Esophagus muscularis mucosa (tissue), 4 donors: ENCODE measurements at regions not wholly inside any gene's neighbourhood (a gene's known extent, or its start where the extent isn't known, plus 50 kb on each side); places are given as distances from the start of the nearest gene placed in this dataset.

Experiments
- DNase-seq: peaks from one replicate; pipeline ENCODE4 v3.0.0-alpha.2; 2017; ENCODE audit errors: extremely low spot score
- H3K27ac ChIP-seq, 4 donors: fragments of 200-600 bp; sonication (generic); replicated peaks in 1 of 4; 1 replicate in 3 of 4; 2 replicates in 1 of 4; pipeline ENCODE4 v1.5.1; 2016 to 2019; ENCODE audit warnings: mild to moderate bottlenecking in 1 of 4
- H3K27me3 ChIP-seq, 4 donors: fragments of 200-600 bp; sonication (generic); one replicate each; pipeline versions ENCODE4 v1.5.1 to v1.6.0; 2016 to 2019
- H3K36me3 ChIP-seq, 4 donors: fragments of 200-600 bp; sonication (generic); one replicate each; pipeline ENCODE4 v1.5.1; 2016 to 2019
- H3K4me1 ChIP-seq, 4 donors: fragments of 200-600 bp; sonication (generic); one replicate each; pipeline ENCODE4 v1.5.1; 2016 to 2019
- H3K4me3 ChIP-seq, 4 donors: fragments of 200-600 bp; sonication (generic); 1 replicate in 2 of 4; 2 replicates in 2 of 4; pipeline ENCODE4 v1.5.1; 2016 to 2019; ENCODE audit warnings: mild to moderate bottlenecking in 4 of 4, moderate library complexity in 1 of 4
- H3K9me3 ChIP-seq, 4 donors: fragments of 200-600 bp; sonication (generic); 1 replicate in 3 of 4; 2 replicates in 1 of 4; pipeline ENCODE4 v1.5.1; 2016 to 2019
- CTCF ChIP-seq, 3 experiments: fragments of 200-600 bp in 2 of 3; fragments of 450-650 bp in 1 of 3; sonication (generic) in 2 of 3; IDR thresholded peaks; one replicate each; pipeline ENCODE4 v1.5.1; 2017 to 2019; ENCODE audit warnings: antibody characterized with exemption in 3 of 3, mild to moderate bottlenecking in 2 of 3, moderate library complexity in 1 of 3
- EP300 ChIP-seq: sonication (generic); formaldehyde crosslinking; IDR thresholded peaks from one replicate; pipeline ENCODE4 v1.6.1; 2017; ENCODE audit warnings: antibody characterized with exemption
- POLR2A ChIP-seq: fragments of 450-650 bp; IDR thresholded peaks from one replicate; pipeline ENCODE4 v1.6.1; 2017; ENCODE audit warnings: antibody characterized with exemption, moderate library complexity, mild to moderate bottlenecking, low read depth
- POLR2AphosphoS5 ChIP-seq, 2 donors: sonication (generic); formaldehyde crosslinking; IDR thresholded peaks; one replicate each; pipeline ENCODE4 v1.6.1; 2017; ENCODE audit warnings: antibody characterized with exemption in 2 of 2
- WGBS: methylation state at CpG from one replicate; pipeline ENCODE4 v1.1.5; 2018; 5-methylcytosine and 5-hydroxymethylcytosine counted together
- intact Hi-C: fragments of 100-400 bp; cut with DNase I; formaldehyde crosslinking; loops from one replicate; pipeline ENCODE4 v1.15.1; 2023

- TF ChIP-seq CTCF (IDR thresholded peaks at IDR 0.05) (no peak), POLR2A (no peak), POLR2AphosphoS5 (IDR thresholded peaks at IDR 0.05) (no peak), EP300 (no peak)
- Histone ChIP-seq H3K36me3 (no peaks in the 10 kb centered on the region), H3K27ac (no peak overlapping the region), H3K27me3 (no peaks in the 10 kb centered on the region), H3K4me1 (no peaks in the 10 kb centered on the region), H3K4me3 (no peak overlapping the region), H3K9me3 (peaks cover 0 to 8% (median 6%) of the 10 kb centered on the region in 4 donors)
- intact Hi-C loops = no loop called here
- no peak for DNase-seq
Measured at GRCh38 chr3:22988566-22988965, 214.6 kb upstream of the UBE2E2 start.

DNA sequence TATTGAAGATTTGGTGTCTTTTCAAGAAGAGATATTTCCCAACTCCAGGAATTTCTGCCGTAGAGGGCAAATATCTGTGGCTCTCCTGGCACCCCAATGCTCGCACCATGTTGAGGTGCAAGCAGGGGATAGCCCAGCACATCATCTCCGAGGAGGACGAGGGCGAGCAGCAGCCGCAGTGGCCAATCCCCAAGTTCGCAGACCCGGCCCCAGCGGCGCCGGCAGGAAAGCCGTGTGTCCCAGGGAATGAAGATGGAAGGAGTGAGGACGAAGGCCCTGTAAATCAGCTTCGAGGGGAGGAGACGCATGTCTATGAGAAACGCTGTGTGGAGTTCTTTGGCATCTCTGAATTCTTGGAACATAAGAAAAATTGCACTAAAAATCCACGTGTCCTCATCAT, 213.4 kb upstream of the UBE2E2 start:
- Histone ChIP-seq H3K9me3 (peaks cover 0 to 8% (median 6%) of the 10 kb centered on the region in 4 donors), H3K4me1 (no peaks in the 10 kb centered on the region), H3K36me3 (no peaks in the 10 kb centered on the region), H3K27me3 (no peaks in the 10 kb centered on the region), H3K4me3 (no peak overlapping the region), H3K27ac (no peak overlapping the region)
- no peak for DNase-seq
- TF ChIP-seq EP300 = no peak
- TF ChIP-seq CTCF (IDR thresholded peaks at IDR 0.05) = no peak
- TF ChIP-seq POLR2A = no peak
- no peak for TF ChIP-seq POLR2AphosphoS5 (IDR thresholded peaks at IDR 0.05)
- 94% methylated on average over 17 of the region's 17 CpGs for WGBS
- intact Hi-C loops = no loop called here

DNA sequence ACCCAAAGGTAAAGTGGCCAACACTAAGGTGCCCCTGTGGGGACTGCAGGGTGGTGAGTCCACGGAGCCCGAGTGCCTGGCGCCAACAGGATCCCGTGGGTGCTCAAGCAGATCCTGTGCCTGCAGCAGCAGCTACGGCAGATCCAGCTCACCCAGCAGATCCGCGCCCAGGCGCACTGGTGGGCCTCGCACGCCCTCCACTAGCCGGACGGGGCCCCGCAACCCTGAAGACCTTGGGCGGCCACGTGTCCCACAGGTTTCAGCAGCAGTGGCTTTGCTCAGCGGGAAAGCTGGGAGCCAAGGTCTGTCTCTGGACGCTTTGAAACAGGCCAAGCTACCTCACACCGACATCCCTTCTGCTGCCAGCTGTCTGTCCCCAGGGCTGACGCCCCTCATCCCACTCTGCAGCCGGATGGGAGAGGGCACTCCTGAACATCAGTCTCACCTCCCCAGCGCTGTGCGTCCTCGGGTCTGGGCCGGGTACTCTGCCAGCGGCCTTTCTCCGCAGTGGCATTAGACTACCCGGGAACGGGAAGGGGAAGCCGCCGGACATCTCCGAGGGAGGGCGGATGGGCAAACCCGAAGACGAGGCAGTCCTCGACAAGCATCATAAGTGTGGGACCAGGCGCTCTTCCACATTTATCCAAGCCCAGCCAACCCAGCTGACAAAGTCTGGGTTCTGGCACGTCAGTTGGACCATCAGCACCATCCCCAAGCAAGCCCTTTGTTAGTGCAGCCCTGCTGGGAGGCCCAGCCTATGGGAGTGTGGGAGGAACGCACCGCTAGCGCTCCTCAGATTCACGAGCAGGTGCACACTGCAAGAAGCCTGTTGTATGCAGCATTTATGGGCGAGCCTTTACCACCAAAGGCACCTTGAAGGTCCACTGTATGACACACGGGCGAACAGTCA, 212.6 kb upstream of the UBE2E2 start:
- Histone ChIP-seq H3K36me3 (no peaks in the 10 kb centered on the region), H3K27me3 (no peaks in the 10 kb centered on the region), H3K4me3 (no peak overlapping the region), H3K27ac (no peak overlapping the region), H3K4me1 (no peaks in the 10 kb centered on the region), H3K9me3 (peaks cover 0 to 5% (median 3%) of the 10 kb centered on the region in 4 donors)
- no peak for DNase-seq
- WGBS = 95% methylated on average over 29 of the region's 44 CpGs
- intact Hi-C loops = no loop called here
- no peak for TF ChIP-seq POLR2A
- no peak for TF ChIP-seq EP300
- no peak for TF ChIP-seq CTCF (IDR thresholded peaks at IDR 0.05)
- no peak for TF ChIP-seq POLR2AphosphoS5 (IDR thresholded peaks at IDR 0.05)

- H3K4me1 ChIP-seq = no peaks in the 10 kb centered on the region
- no peaks in the 10 kb centered on the region for H3K9me3 ChIP-seq
- H3K4me3 ChIP-seq = no peak overlapping the region
- no peaks in the 10 kb centered on the region for H3K36me3 ChIP-seq
- no peak for DNase-seq
- H3K27ac ChIP-seq = no peak overlapping the region
- WGBS = 93% methylated on average over 2 of the region's 2 CpGs
- H3K27me3 ChIP-seq = no peaks in the 10 kb centered on the region
- TF ChIP-seq POLR2A (no peak), EP300 (no peak)
- intact Hi-C loops = no loop called here
Measured at GRCh38 chr3:22994781-22995180, 208.3 kb upstream of the UBE2E2 start.

DNA sequence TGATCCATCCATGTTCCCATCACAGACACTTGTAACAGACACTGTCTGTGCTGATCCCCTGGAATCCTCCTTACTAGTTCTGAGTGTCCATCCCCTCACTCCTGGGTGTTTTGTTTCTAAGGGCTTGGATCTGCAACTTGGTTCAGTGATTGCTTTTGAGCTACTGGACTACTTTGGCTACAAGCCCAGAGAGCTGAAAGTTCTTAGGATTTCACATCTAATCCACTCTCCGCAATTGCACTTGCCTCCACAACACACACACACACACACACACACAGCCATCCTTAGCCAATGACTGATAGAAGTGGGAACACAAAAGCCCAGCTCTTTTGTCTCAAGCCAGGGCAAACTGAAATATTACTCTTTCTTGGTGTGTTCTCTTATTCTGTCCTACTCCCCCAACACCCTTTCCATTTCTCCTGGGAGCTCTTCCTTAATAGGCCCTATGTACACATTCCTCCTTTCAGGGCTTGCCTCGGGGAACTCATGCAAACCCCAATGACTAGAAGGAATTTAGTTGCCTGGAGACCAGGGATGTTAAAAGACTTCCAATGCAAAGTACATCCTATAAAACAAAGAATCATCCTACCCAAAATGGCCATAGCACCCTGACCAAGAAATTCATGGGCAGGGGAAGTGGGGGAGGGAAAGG, 206.1 kb upstream of the UBE2E2 start:
- Histone ChIP-seq H3K4me3 (no peak overlapping the region), H3K4me1 (peaks cover 0 to under 1% (median 0%) of the 10 kb centered on the region in 4 donors), H3K9me3 (no peaks in the 10 kb centered on the region), H3K27ac (no peak overlapping the region), H3K36me3 (no peaks in the 10 kb centered on the region), H3K27me3 (no peaks in the 10 kb centered on the region)
- intact Hi-C loops = no loop called here
- TF ChIP-seq POLR2AphosphoS5 (IDR thresholded peaks at IDR 0.05) = no peak
- TF ChIP-seq EP300 = no peak
- TF ChIP-seq CTCF (IDR thresholded peaks at IDR 0.05) = no peak
- no peak for TF ChIP-seq POLR2A
- 70% methylated on average over 2 of the region's 2 CpGs for WGBS
- no peak for DNase-seq
